ENCODE measurements at regions not wholly inside any gene's neighbourhood (a gene's known extent, or its start where the extent isn't known, plus 50 kb on each side); places are given as distances from the start of the nearest gene placed in this dataset.

DNA sequence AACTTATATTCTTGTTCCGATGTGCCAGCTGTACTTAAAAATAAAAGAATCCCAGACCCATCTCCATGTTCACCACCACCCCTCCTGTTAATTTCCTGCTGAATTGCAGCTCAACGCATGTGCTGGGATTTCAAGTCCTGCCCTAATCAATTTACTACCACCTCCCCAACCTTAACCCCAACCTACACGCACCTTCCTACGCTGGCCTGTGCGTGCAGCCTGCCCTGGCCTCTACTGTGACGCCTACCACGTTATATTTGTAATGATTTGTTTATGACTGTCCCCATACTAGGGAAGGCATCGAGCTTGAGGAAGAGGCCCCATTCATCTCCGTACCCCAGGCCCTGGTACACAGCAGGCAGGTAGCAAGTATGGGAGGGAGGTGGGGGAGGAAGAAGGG lies 251.1 kb downstream of the MRTFB start:
- no peaks in the 10 kb centered on the region for H3K9me3 ChIP-seq (ENCODE audit: control insufficient read depth, insufficient read depth, low read length)
- 77% methylated on average over 2 of the region's 9 CpGs for WGBS (ENCODE audit: insufficient coverage)
- H3K36me3 ChIP-seq (ENCODE audit: control insufficient read depth, insufficient read depth, low read length): no peaks in the 10 kb centered on the region
- peaks cover 6% of the 10 kb centered on the region for H3K4me1 ChIP-seq (ENCODE audit: control insufficient read depth, insufficient read depth, low read length)
- no peak for DNase-seq (ENCODE audit: low read depth in 4 of 6, low spot score in 6 of 6)
- H3K4me3 ChIP-seq (ENCODE audit: low read depth, low read length): no peak overlapping the region
- no peaks in the 10 kb centered on the region for H3K27me3 ChIP-seq (ENCODE audit: control insufficient read depth, insufficient read depth, low read length)
- no peak overlapping the region for H3K27ac ChIP-seq (ENCODE audit: low read depth, low read length)

DNA sequence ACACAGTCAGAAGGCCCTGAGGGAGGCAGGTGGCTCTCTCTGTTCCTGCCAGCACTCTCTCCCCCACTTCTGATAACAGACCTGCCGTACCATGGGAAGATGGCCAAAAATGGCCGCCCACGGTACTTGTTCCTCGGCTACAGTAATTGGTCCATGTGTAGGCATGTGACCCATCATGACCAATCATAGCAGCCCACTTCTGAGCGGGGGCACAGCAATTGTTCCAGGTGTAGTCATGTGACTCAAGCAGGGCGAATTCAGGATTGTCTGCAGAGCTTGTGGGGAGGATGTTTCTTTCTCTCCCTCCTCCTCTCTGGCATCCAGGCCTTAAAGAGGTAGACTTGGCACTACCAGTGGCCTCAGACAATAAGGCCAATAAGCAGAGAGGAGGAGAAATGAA lies 250.4 kb downstream of the MRTFB start:
- no peaks in the 10 kb centered on the region for H3K9me3 ChIP-seq (ENCODE audit: control insufficient read depth, insufficient read depth, low read length)
- no peak overlapping the region for H3K27ac ChIP-seq (ENCODE audit: low read depth, low read length)
- no peak for DNase-seq (ENCODE audit: low read depth in 4 of 6, low spot score in 6 of 6)
- 89% methylated on average over 4 of the region's 6 CpGs for WGBS (ENCODE audit: insufficient coverage)
- H3K36me3 ChIP-seq (ENCODE audit: control insufficient read depth, insufficient read depth, low read length): no peaks in the 10 kb centered on the region
- H3K4me1 ChIP-seq (ENCODE audit: control insufficient read depth, insufficient read depth, low read length): peaks cover 6% of the 10 kb centered on the region
- no peak overlapping the region for H3K4me3 ChIP-seq (ENCODE audit: low read depth, low read length)
- no peaks in the 10 kb centered on the region for H3K27me3 ChIP-seq (ENCODE audit: control insufficient read depth, insufficient read depth, low read length)

DNA sequence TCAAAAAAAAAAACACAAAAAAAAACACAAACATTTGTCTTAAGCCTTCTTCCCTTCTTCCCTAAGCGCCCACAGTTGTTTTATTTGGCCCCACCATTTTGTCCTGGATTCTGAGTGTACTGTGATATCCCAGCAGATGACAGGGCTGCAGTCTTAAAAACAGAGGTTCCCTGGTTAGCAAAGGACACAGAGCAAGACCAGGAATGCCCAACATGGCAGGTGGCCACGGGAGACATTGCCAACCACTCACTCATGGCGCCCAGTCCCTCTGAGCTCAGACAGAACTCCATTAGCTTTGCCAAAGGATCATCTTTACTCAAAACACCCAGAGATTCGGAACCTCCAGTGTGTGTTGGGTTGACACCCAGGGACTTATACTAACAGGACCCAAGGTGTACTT lies 249.3 kb downstream of the MRTFB start:
- peaks cover 3% of the 10 kb centered on the region for H3K4me1 ChIP-seq (ENCODE audit: control insufficient read depth, insufficient read depth, low read length)
- H3K27ac ChIP-seq (ENCODE audit: low read depth, low read length): no peak overlapping the region
- no peak overlapping the region for H3K4me3 ChIP-seq (ENCODE audit: low read depth, low read length)
- H3K9me3 ChIP-seq (ENCODE audit: control insufficient read depth, insufficient read depth, low read length): no peaks in the 10 kb centered on the region
- WGBS (ENCODE audit: insufficient coverage): 94% methylated on average over 4 of the region's 4 CpGs
- DNase-seq (ENCODE audit: low read depth in 4 of 6, low spot score in 6 of 6): no peak
- H3K27me3 ChIP-seq (ENCODE audit: control insufficient read depth, insufficient read depth, low read length): no peaks in the 10 kb centered on the region
- no peaks in the 10 kb centered on the region for H3K36me3 ChIP-seq (ENCODE audit: control insufficient read depth, insufficient read depth, low read length)
